ENCODE measurements at regions not wholly inside any gene's neighbourhood (a gene's known extent, or its start where the extent isn't known, plus 50 kb on each side); places are given as distances from the start of the nearest gene placed in this dataset.
A peak's percentile ranks its signal among the peaks of the same experiment; 100 is the strongest.
"Not testable (repeated sequence)": the region's sequence is repeated elsewhere in the genome, so short reads cannot be mapped to it uniquely, and the experiment has no call there.

- H3K4me3 Mint-ChIP-seq: no peak overlapping the region
- H3K36me3 Mint-ChIP-seq (ENCODE audit: low read depth): no peaks in the 10 kb centered on the region
- peaks cover 7% of the 10 kb centered on the region; the same call in 1 of the 2 replicates for H3K27me3 Mint-ChIP-seq (ENCODE audit: insufficient read depth)
- no peaks in the 10 kb centered on the region for H3K9me3 Mint-ChIP-seq
- H3K27ac Mint-ChIP-seq: no peak overlapping the region
- DNase-seq: no peak
- TF ChIP-seq, protein P1, sequence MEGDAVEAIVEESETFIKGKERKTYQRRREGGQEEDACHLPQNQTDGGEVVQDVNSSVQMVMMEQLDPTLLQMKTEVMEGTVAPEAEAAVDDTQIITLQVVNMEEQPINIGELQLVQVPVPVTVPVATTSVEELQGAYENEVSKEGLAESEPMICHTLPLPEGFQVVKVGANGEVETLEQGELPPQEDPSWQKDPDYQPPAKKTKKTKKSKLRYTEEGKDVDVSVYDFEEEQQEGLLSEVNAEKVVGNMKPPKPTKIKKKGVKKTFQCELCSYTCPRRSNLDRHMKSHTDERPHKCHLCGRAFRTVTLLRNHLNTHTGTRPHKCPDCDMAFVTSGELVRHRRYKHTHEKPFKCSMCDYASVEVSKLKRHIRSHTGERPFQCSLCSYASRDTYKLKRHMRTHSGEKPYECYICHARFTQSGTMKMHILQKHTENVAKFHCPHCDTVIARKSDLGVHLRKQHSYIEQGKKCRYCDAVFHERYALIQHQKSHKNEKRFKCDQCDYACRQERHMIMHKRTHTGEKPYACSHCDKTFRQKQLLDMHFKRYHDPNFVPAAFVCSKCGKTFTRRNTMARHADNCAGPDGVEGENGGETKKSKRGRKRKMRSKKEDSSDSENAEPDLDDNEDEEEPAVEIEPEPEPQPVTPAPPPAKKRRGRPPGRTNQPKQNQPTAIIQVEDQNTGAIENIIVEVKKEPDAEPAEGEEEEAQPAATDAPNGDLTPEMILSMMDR (IDR thresholded peaks at IDR 0.05): no peak
- H3K4me1 Mint-ChIP-seq (ENCODE audit: low read depth): peaks cover 16% of the 10 kb centered on the region
Measured at GRCh38 chr2:111522231-111522768, 361.7 kb downstream of the ANAPC1 start.

- Mint-ChIP-seq H3K27ac (no peak overlapping the region), H3K27me3 (ENCODE audit: insufficient read depth) (peaks cover 7% of the 10 kb centered on the region; the same call in 1 of the 2 replicates), H3K9me3 (no peaks in the 10 kb centered on the region), H3K4me3 (no peak overlapping the region), H3K36me3 (ENCODE audit: low read depth) (no peaks in the 10 kb centered on the region), H3K4me1 (ENCODE audit: low read depth) (peaks cover 19% of the 10 kb centered on the region)
- no peak for DNase-seq
- TF ChIP-seq, protein P1 (IDR thresholded peaks at IDR 0.05): no peak
Measured at GRCh38 chr2:111523009-111523408, 361.0 kb downstream of the ANAPC1 start.

DNA sequence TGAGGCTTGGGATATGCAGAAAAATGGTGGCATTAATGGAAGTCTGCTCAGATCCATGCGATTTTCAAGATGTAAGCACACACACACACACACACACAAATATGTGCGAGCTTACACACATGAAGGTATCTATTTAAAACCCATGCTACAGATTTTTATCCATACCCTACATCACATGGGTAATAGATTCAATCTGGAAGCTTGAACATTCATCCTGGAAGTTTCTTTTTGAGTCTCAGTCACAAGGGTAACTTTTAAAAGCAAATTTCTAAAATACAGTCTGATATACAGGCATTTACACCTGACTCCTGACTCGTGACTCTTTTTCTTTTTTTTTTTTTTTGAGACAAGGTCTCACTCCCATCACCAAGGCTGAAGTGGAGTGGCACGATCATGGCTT, 359.0 kb downstream of the ANAPC1 start:
- H3K36me3 Mint-ChIP-seq (ENCODE audit: low read depth); H3K27me3 Mint-ChIP-seq (ENCODE audit: insufficient read depth); H3K4me3 Mint-ChIP-seq; H3K9me3 Mint-ChIP-seq; H3K27ac Mint-ChIP-seq; DNase-seq: not testable (repeated sequence)
- H3K4me1 Mint-ChIP-seq (ENCODE audit: low read depth): peaks cover 23% of the 10 kb centered on the region

DNA sequence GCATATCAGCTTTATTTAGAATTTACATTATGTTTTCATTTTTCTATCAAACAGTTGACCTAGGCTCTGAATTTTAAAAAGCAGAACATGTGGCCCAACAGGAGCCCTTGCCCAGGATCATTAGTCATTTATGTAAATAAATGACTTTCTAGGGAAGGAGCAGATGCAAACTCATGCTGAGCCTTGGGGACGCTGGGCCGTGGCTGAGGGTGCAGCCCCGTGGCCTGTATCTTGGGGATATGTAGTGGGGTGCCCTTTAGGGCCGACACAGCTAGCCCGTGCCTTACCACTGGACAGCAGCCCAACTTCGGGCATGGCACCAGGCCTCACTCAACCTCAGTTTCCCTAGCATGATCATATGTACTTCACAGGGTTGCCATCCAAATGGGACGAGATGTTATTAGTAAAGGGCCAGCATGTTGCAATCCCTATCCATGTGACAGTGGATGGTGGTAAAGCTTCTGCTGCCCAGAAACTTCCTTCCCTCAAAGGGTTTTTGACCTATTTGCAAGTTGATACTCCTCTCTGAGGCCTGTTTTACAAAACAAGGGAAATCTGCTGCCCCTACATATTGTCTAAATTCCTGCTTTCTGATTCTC, 357.9 kb downstream of the ANAPC1 start:
- not testable (repeated sequence) for H3K36me3 Mint-ChIP-seq (ENCODE audit: low read depth); H3K4me3 Mint-ChIP-seq; H3K9me3 Mint-ChIP-seq; H3K27ac Mint-ChIP-seq; H3K27me3 Mint-ChIP-seq (ENCODE audit: insufficient read depth); DNase-seq
- H3K4me1 Mint-ChIP-seq (ENCODE audit: low read depth): peaks cover 23% of the 10 kb centered on the region

GRCh38 chr2:111527707-111528400, 356.1 kb downstream of the ANAPC1 start:
- H3K4me1 Mint-ChIP-seq (ENCODE audit: low read depth): peaks cover 16% of the 10 kb centered on the region
- not testable (repeated sequence) for H3K27me3 Mint-ChIP-seq (ENCODE audit: insufficient read depth); DNase-seq; H3K36me3 Mint-ChIP-seq (ENCODE audit: low read depth); H3K9me3 Mint-ChIP-seq; H3K27ac Mint-ChIP-seq; H3K4me3 Mint-ChIP-seq

GRCh38 chr2:111529022-111529421, 355.0 kb downstream of the ANAPC1 start:
- H3K4me3 Mint-ChIP-seq; H3K27ac Mint-ChIP-seq; H3K27me3 Mint-ChIP-seq (ENCODE audit: insufficient read depth); DNase-seq; H3K36me3 Mint-ChIP-seq (ENCODE audit: low read depth); H3K9me3 Mint-ChIP-seq: not testable (repeated sequence)
- H3K4me1 Mint-ChIP-seq (ENCODE audit: low read depth): peaks cover 22% of the 10 kb centered on the region

GRCh38 chr2:111530239-111530965, 353.6 kb downstream of the ANAPC1 start:
- not testable (repeated sequence) for H3K27me3 Mint-ChIP-seq (ENCODE audit: insufficient read depth); H3K27ac Mint-ChIP-seq; DNase-seq; H3K9me3 Mint-ChIP-seq; H3K36me3 Mint-ChIP-seq (ENCODE audit: low read depth); H3K4me3 Mint-ChIP-seq
- H3K4me1 Mint-ChIP-seq (ENCODE audit: low read depth): peaks cover 36% of the 10 kb centered on the region

GRCh38 chr2:111532682-111533556, 351.1 kb downstream of the ANAPC1 start:
- H3K36me3 Mint-ChIP-seq (ENCODE audit: low read depth); H3K27me3 Mint-ChIP-seq (ENCODE audit: insufficient read depth); H3K9me3 Mint-ChIP-seq: not testable (repeated sequence)
- Mint-ChIP-seq H3K4me1 (ENCODE audit: low read depth) (peaks cover 48% of the 10 kb centered on the region), H3K4me3 (peak overlapping the region; percentile 81), H3K27ac (peak overlapping the region; percentile 92)
- DNase-seq: peak; percentile 25

DNA sequence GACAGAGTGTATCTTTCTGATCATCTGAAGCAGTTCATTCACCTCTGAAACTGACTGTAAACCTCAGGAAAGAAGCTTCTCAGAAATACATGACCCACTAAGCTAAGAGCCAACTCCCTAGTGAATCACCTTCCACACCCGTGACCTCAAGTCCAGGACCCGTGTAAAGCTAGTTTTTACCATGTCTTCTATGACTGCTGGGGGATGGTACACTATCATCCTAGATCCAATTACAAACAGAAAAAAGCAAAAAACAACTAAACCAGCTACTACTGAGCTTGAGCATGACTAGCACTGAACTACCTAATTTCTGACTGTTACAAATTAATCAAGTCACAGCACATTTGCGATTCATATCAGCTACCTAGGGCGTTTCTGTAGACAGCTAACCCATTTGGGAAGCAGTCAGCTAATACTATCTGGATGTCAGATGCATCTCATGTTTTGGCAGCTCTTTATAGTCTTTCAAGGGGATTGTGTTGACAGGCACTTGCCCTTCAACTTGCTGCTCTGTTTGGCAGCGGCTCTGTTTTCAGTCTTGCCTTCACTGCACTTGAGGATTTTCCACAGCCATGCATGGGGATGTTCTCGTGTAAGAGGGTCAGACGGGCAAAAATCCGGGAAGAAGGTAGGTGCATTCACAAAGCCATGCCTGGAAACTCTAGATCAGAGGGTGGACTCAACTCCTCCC, 350.3 kb downstream of the ANAPC1 start:
- H3K9me3 Mint-ChIP-seq; H3K27me3 Mint-ChIP-seq (ENCODE audit: insufficient read depth); H3K36me3 Mint-ChIP-seq (ENCODE audit: low read depth): not testable (repeated sequence)
- peak; percentile 37 for DNase-seq
- H3K4me3 Mint-ChIP-seq: peak overlapping the region; percentile 82
- H3K27ac Mint-ChIP-seq: peak overlapping the region; percentile 83
- H3K4me1 Mint-ChIP-seq (ENCODE audit: low read depth): peaks cover 43% of the 10 kb centered on the region
